Spleen (tissue), 11 donors: ENCODE measurements at regions not wholly inside any gene's neighbourhood (a gene's known extent, or its start where the extent isn't known, plus 50 kb on each side); places are given as distances from the start of the nearest gene placed in this dataset.

Experiments
- DNase-seq: peaks from one replicate; pipeline ENCODE4 v3.0.0-alpha.2; 2020
- H3K27ac ChIP-seq, 8 donors: fragments of 200-600 bp; sonication (generic) in 7 of 8; 1 replicate in 4 of 8; 2 replicates in 4 of 8; pipeline versions ENCODE4 v1.5.0 to v1.8.0; 2016 to 2021; ENCODE audit warnings: inconsistent platforms in 4 of 8, mild to moderate bottlenecking in 4 of 8, moderate library complexity in 1 of 8
- H3K27me3 ChIP-seq, 7 donors: fragments of 200-600 bp; sonication (generic) in 6 of 7; replicated peaks in 1 of 7; 1 replicate in 4 of 7; 2 replicates in 3 of 7; pipeline versions ENCODE4 v1.5.0 to v1.8.0; 2016 to 2021; ENCODE audit warnings: inconsistent platforms in 3 of 7, mild to moderate bottlenecking in 1 of 7
- H3K36me3 ChIP-seq, 6 donors: fragments of 200-600 bp; sonication (generic) in 5 of 6; 1 replicate in 4 of 6; 2 replicates in 2 of 6; pipeline versions ENCODE4 v1.5.0 to v1.8.0; 2016 to 2021; ENCODE audit warnings: inconsistent platforms in 2 of 6
- H3K4me1 ChIP-seq, 6 donors: fragments of 200-600 bp; sonication (generic) in 5 of 6; 1 replicate in 3 of 6; 2 replicates in 3 of 6; pipeline versions ENCODE4 v1.5.0 to v1.8.0; 2016 to 2021; ENCODE audit warnings: inconsistent platforms in 3 of 6
- H3K4me3 ChIP-seq, 8 donors: fragments of 200-600 bp; sonication (generic) in 7 of 8; 1 replicate in 4 of 8; 2 replicates in 4 of 8; pipeline versions ENCODE4 v1.5.0 to v1.8.0; 2016 to 2021; ENCODE audit warnings: inconsistent platforms in 4 of 8, mild to moderate bottlenecking in 4 of 8, moderate library complexity in 2 of 8
- H3K9me3 ChIP-seq, 8 donors: fragments of 200-600 bp; sonication (generic) in 7 of 8; 1 replicate in 4 of 8; 2 replicates in 4 of 8; pipeline versions ENCODE4 v1.5.0 to v1.8.0; 2016 to 2021; ENCODE audit warnings: inconsistent platforms in 4 of 8
- CTCF ChIP-seq, 11 experiments: fragments of 200-600 bp in 7 of 11; fragments of 450-650 bp in 4 of 11; sonication (generic) in 4 of 11; IDR thresholded peaks in 8 of 11; conservative IDR thresholded peaks in 3 of 11; 1 replicate in 7 of 11; 2 replicates in 4 of 11; pipeline versions ENCODE4 v1.4.0 to v1.8.0; 2016 to 2021; ENCODE audit warnings: antibody characterized with exemption in 11 of 11, inconsistent platforms in 4 of 11, mild to moderate bottlenecking in 1 of 11
- POLR2A ChIP-seq, 3 donors: fragments of 450-650 bp; IDR thresholded peaks; one replicate each; pipeline ENCODE4 v1.5.1; 2017; ENCODE audit warnings: antibody characterized with exemption in 3 of 3, mild to moderate bottlenecking in 1 of 3
- POLR2AphosphoS5 ChIP-seq, 3 donors: sonication (generic); formaldehyde crosslinking; IDR thresholded peaks; one replicate each; pipeline ENCODE4 v1.5.1; 2017; ENCODE audit warnings: antibody characterized with exemption in 3 of 3
- WGBS, 5 donors: extraction: QIAGEN DNeasy Blood & Tissue Kit in 3 of 5; methylation state at CpG; one replicate each; pipeline versions ENCODE4 v1.1.5 to v1.1.7; 2013 to 2018; 5-methylcytosine and 5-hydroxymethylcytosine counted together
- intact Hi-C: fragments of 100-400 bp; cut with DNase I; formaldehyde crosslinking; loops from one replicate; pipeline ENCODE4 v1.15.0; 2023; ENCODE audit warnings: low total_unique reads
- donor health status: healthy with polysubstance abuse.
- donor health status: DM: no; HTN: no; CAD: no; lungs with moderate emphysema.
- donor health status: DM: no; HTN: no; CAD: no.
- donor health status: Bipolar disorder and iron deficiency.
- donor health status: healthy.
- donor health status: DM: no; HTN: no; CAD: no.
- donor health status: DM: yes; HTN: yes; CAD: no.

GRCh38 chr16:13702614-13703013, 217.3 kb upstream of the ERCC4 start:
- no peaks in the 10 kb centered on the region for H3K36me3 ChIP-seq
- H3K27ac ChIP-seq: no peak overlapping the region
- H3K27me3 ChIP-seq: no peaks in the 10 kb centered on the region
- no peak overlapping the region for H3K4me3 ChIP-seq
- WGBS, 5 donors: 71 to 87% (median 75%) methylated on average over 4 of the region's 4 CpGs
- intact Hi-C loops: no loop called here
- H3K9me3 ChIP-seq: peaks cover 2 to 89% (median 46%) of the 10 kb centered on the region in 8 donors
- H3K4me1 ChIP-seq: no peaks in the 10 kb centered on the region
- TF ChIP-seq POLR2A (IDR thresholded peaks at IDR 0.05) (no peak), POLR2AphosphoS5 (IDR thresholded peaks at IDR 0.05) (no peak), CTCF (IDR thresholded peaks at IDR 0.05 in 8 of 11, conservative IDR thresholded peaks at IDR 0.05 in 3 of 11) (no peak)
- no peak for DNase-seq

GRCh38 chr16:13708347-13709120, 211.4 kb upstream of the ERCC4 start:
- Histone ChIP-seq H3K9me3 (peaks cover 0 to 48% (median 29%) of the 10 kb centered on the region in 8 donors), H3K27ac (no peak overlapping the region), H3K4me1 (no peaks in the 10 kb centered on the region), H3K27me3 (no peaks in the 10 kb centered on the region), H3K4me3 (no peak overlapping the region), H3K36me3 (no peaks in the 10 kb centered on the region)
- TF ChIP-seq CTCF (IDR thresholded peaks at IDR 0.05 in 8 of 11, conservative IDR thresholded peaks at IDR 0.05 in 3 of 11) (no peak), POLR2AphosphoS5 (IDR thresholded peaks at IDR 0.05) (no peak), POLR2A (IDR thresholded peaks at IDR 0.05) (no peak)
- intact Hi-C loops: no loop called here
- WGBS, 5 donors: 20 to 44% (median 30%) methylated on average over 3 of the region's 3 CpGs
- DNase-seq: no peak

GRCh38 chr16:13718748-13719147, 201.2 kb upstream of the ERCC4 start:
- TF ChIP-seq POLR2A (IDR thresholded peaks at IDR 0.05): no peak
- no peak for TF ChIP-seq POLR2AphosphoS5 (IDR thresholded peaks at IDR 0.05)
- no peak for TF ChIP-seq CTCF (IDR thresholded peaks at IDR 0.05 in 8 of 11, conservative IDR thresholded peaks at IDR 0.05 in 3 of 11)
- Histone ChIP-seq H3K36me3 (no peaks in the 10 kb centered on the region), H3K27ac (no peak overlapping the region), H3K9me3 (no peaks in the 10 kb centered on the region), H3K4me3 (no peak overlapping the region), H3K4me1 (no peaks in the 10 kb centered on the region), H3K27me3 (no peaks in the 10 kb centered on the region)
- intact Hi-C loops: loop anchor here (10.0 kb wide), 1 partner anchor 54 kb away; no protein-coding TSS in a partner anchor
- no peak for DNase-seq
- WGBS, 5 donors: 52 to 64% (median 55%) methylated on average over 6 to 7 of the region's 7 CpGs

GRCh38 chr16:13727943-13728342, 192.0 kb upstream of the ERCC4 start:
- intact Hi-C loops: no loop called here
- no peaks in the 10 kb centered on the region for H3K36me3 ChIP-seq
- peaks cover 0 to 41% (median 22%) of the 10 kb centered on the region in 8 donors for H3K9me3 ChIP-seq
- no peak for DNase-seq
- H3K27me3 ChIP-seq: no peaks in the 10 kb centered on the region
- TF ChIP-seq CTCF (IDR thresholded peaks at IDR 0.05 in 8 of 11, conservative IDR thresholded peaks at IDR 0.05 in 3 of 11) (no peak), POLR2A (IDR thresholded peaks at IDR 0.05) (no peak), POLR2AphosphoS5 (IDR thresholded peaks at IDR 0.05) (no peak)
- no peaks in the 10 kb centered on the region for H3K4me1 ChIP-seq
- H3K27ac ChIP-seq: no peak overlapping the region
- 40 to 70% (median 51%) methylated on average over 3 of the region's 3 CpGs for WGBS, 5 donors
- no peak overlapping the region for H3K4me3 ChIP-seq
